H9 (cell line): ENCODE measurements at regions not wholly inside any gene's neighbourhood (a gene's known extent, or its start where the extent isn't known, plus 50 kb on each side); places are given as distances from the start of the nearest gene placed in this dataset.

Experiments used
- DNase-seq: peaks from one replicate; pipeline ENCODE4 v3.0.0-alpha.2; 2017
- H2AFZ ChIP-seq: one replicate; pipeline ENCODE4 v1.6.1; 2013; ENCODE audit warnings: mild to moderate bottlenecking, low read length, control low read depth, moderate library complexity
- H2AK5ac ChIP-seq: 2 replicates; pipeline ENCODE4 v1.6.1; 2013; ENCODE audit warnings: low read length, control low read depth, mixed read lengths; ENCODE audit not compliant: insufficient read length
- H2BK120ac ChIP-seq: one replicate; pipeline ENCODE4 v1.6.1; 2013; ENCODE audit warnings: low read depth, mild to moderate bottlenecking, low read length, control low read depth, inconsistent platforms; ENCODE audit not compliant: poor library complexity, severe bottlenecking
- H2BK12ac ChIP-seq: 2 replicates; pipeline ENCODE4 v1.6.1; 2013; ENCODE audit warnings: low read length, control low read depth, mixed read lengths, low read depth; ENCODE audit not compliant: insufficient read length
- H2BK15ac ChIP-seq: 2 replicates; pipeline ENCODE4 v1.6.1; 2013; ENCODE audit warnings: low read depth, low read length, control low read depth
- H2BK20ac ChIP-seq: one replicate; pipeline ENCODE4 v1.6.1; 2013; ENCODE audit warnings: low read depth, mild to moderate bottlenecking, low read length, control low read depth, inconsistent platforms; ENCODE audit not compliant: poor library complexity, severe bottlenecking
- H2BK5ac ChIP-seq: 2 replicates; pipeline ENCODE4 v1.6.1; 2013; ENCODE audit warnings: low read length, control low read depth, mixed read lengths; ENCODE audit not compliant: insufficient read length
- H3K14ac ChIP-seq: 2 replicates; pipeline ENCODE4 v1.6.1; 2013; ENCODE audit warnings: low read length, control low read depth; ENCODE audit not compliant: insufficient read depth
- H3K18ac ChIP-seq: 2 replicates; pipeline ENCODE4 v1.6.1; 2013; ENCODE audit warnings: low read depth, mild to moderate bottlenecking, mixed read lengths, low read length, control low read depth; ENCODE audit not compliant: insufficient read length
- H3K23ac ChIP-seq: 2 replicates; pipeline ENCODE4 v1.6.1; 2013; ENCODE audit warnings: low read length, control low read depth, mixed read lengths, low read depth; ENCODE audit not compliant: insufficient read length
- H3K23me2 ChIP-seq: 2 replicates; pipeline ENCODE4 v1.6.1; 2013; ENCODE audit warnings: low read depth, mild to moderate bottlenecking, mixed read lengths, low read length, control low read depth; ENCODE audit not compliant: insufficient read length, poor library complexity, severe bottlenecking
- H3K27ac ChIP-seq: 2 replicates; pipeline ENCODE4 v1.5.1; 2013; ENCODE audit warnings: low read length, control low read depth, mixed read lengths, low read depth; ENCODE audit not compliant: insufficient read length
- H3K27me3 ChIP-seq: 2 replicates; pipeline ENCODE4 v1.6.1; 2013; ENCODE audit warnings: low read length, control low read depth, inconsistent platforms; ENCODE audit not compliant: insufficient read depth
- H3K4ac ChIP-seq: 2 replicates; pipeline ENCODE4 v1.6.1; 2013; ENCODE audit warnings: low read depth, mild to moderate bottlenecking, control low read depth, inconsistent platforms, low read length, moderate library complexity
- H3K4me1 ChIP-seq: 2 replicates; pipeline ENCODE4 v1.6.1; 2013; ENCODE audit warnings: low read length, control low read depth, inconsistent platforms; ENCODE audit not compliant: insufficient read depth
- H3K4me2 ChIP-seq: 2 replicates; pipeline ENCODE4 v1.6.1; 2013; ENCODE audit warnings: low read length, control low read depth, mixed read lengths; ENCODE audit not compliant: insufficient read length, insufficient read depth
- H3K56ac ChIP-seq: 2 replicates; pipeline ENCODE4 v1.6.1; 2013; ENCODE audit warnings: low read depth, mild to moderate bottlenecking, mixed read lengths, low read length, control low read depth; ENCODE audit not compliant: insufficient read length
- H3K79me1 ChIP-seq: 2 replicates; pipeline ENCODE4 v1.6.1; 2013; ENCODE audit warnings: low read depth, mild to moderate bottlenecking, moderate library complexity, low read length, control low read depth, inconsistent platforms; ENCODE audit not compliant: insufficient read depth, poor library complexity, severe bottlenecking
- H3K79me2 ChIP-seq: 2 replicates; pipeline ENCODE4 v1.6.1; 2013; ENCODE audit warnings: low read length, control low read depth, inconsistent platforms; ENCODE audit not compliant: insufficient read depth
- H3K9ac ChIP-seq: 2 replicates; pipeline ENCODE4 v1.6.1; 2013; ENCODE audit warnings: low read length, control low read depth, mixed read lengths; ENCODE audit not compliant: insufficient read length; ENCODE audit errors: extremely low read depth
- H3K9me3 ChIP-seq: one replicate; pipeline ENCODE4 v1.6.1; 2013; ENCODE audit warnings: low read depth, low read length, inconsistent platforms; ENCODE audit not compliant: control insufficient read depth
- H3T11ph ChIP-seq: one replicate; pipeline ENCODE4 v1.6.1; 2013; ENCODE audit warnings: mild to moderate bottlenecking, low read length, control low read depth, inconsistent platforms
- H4K20me1 ChIP-seq: one replicate; pipeline ENCODE4 v1.6.1; 2013; ENCODE audit not compliant: control insufficient read depth, insufficient read length, insufficient read depth
- H4K5ac ChIP-seq: 2 replicates; pipeline ENCODE4 v1.6.1; 2013; ENCODE audit warnings: low read depth, mild to moderate bottlenecking, mixed read lengths, low read length, control low read depth; ENCODE audit not compliant: insufficient read length
- H4K8ac ChIP-seq: replicated peaks from 2 replicates; pipeline ENCODE4 v1.6.1; 2013; ENCODE audit warnings: low read length, control low read depth, mixed read lengths, low read depth; ENCODE audit not compliant: insufficient read length
- H4K91ac ChIP-seq: 2 replicates; pipeline ENCODE4 v1.6.1; 2013; ENCODE audit warnings: low read depth, mild to moderate bottlenecking, moderate library complexity, mixed read lengths, low read length, control low read depth; ENCODE audit not compliant: insufficient read length
- H3K27ac Mint-ChIP-seq, 3 experiments: 2 replicates in 2 of 3; 3 replicates in 1 of 3; pipeline ENCODE4 v1.8.0; 2020 to 2021; ENCODE audit warnings: mixed read lengths in 3 of 3, mild to moderate bottlenecking in 1 of 3, moderate library complexity in 1 of 3
- H3K27me3 Mint-ChIP-seq: 2 replicates; pipeline ENCODE4 v1.8.0; 2021; ENCODE audit warnings: low read depth, mild to moderate bottlenecking, moderate library complexity, mixed read lengths
- H3K36me3 Mint-ChIP-seq, 3 experiments: 2 replicates in 2 of 3; 3 replicates in 1 of 3; pipeline ENCODE4 v1.8.0; 2020 to 2021; ENCODE audit warnings: low read depth in 3 of 3, mixed read lengths in 3 of 3; ENCODE audit not compliant: insufficient read depth in 1 of 3
- H3K4me1 Mint-ChIP-seq, 2 experiments: 2 replicates each; pipeline ENCODE4 v1.8.0; 2020; ENCODE audit warnings: mixed read lengths in 2 of 2
- H3K4me3 Mint-ChIP-seq, 2 experiments: 2 replicates in 1 of 2; 3 replicates in 1 of 2; pipeline ENCODE4 v1.8.0; 2020 to 2021; ENCODE audit warnings: mild to moderate bottlenecking in 2 of 2, mixed read lengths in 2 of 2, moderate library complexity in 1 of 2
- H3K9me3 Mint-ChIP-seq, 2 experiments: 2 replicates in 1 of 2; 3 replicates in 1 of 2; pipeline ENCODE4 v1.8.0; 2020; ENCODE audit warnings: mild to moderate bottlenecking in 2 of 2, mixed read lengths in 2 of 2, moderate library complexity in 1 of 2
- CTCF ChIP-seq: fragments of 200-600 bp; sonication (generic); conservative IDR thresholded peaks from 3 replicates; pipeline ENCODE4 v1.8.0; 2021; ENCODE audit warnings: antibody characterized with exemption, mild to moderate bottlenecking

- Histone ChIP-seq H3K79me2 (no peaks in the 10 kb centered on the region), H3T11ph (no peak overlapping the region), H3K4me2 (no peak overlapping the region), H3K27me3 (no peaks in the 10 kb centered on the region), H3K4me1 (no peaks in the 10 kb centered on the region), H2BK20ac (no peak overlapping the region), H3K23ac (no peak overlapping the region), H3K18ac (no peak overlapping the region), H2BK5ac (no peak overlapping the region), H2AK5ac (no peak overlapping the region), H3K9me3 (no peaks in the 10 kb centered on the region), H2BK120ac (no peak overlapping the region), H4K91ac (no peak overlapping the region), H3K9ac (no peak overlapping the region), H3K23me2 (no peaks in the 10 kb centered on the region), H4K5ac (no peak overlapping the region), H3K14ac (no peak overlapping the region), H2BK12ac (no peak overlapping the region), H2AFZ (no peak overlapping the region), H3K56ac (no peak overlapping the region), H4K8ac (no peak overlapping the region), H3K27ac (no peak overlapping the region), H4K20me1 (no peaks in the 10 kb centered on the region), H3K4ac (no peak overlapping the region), H3K79me1 (no peaks in the 10 kb centered on the region), H2BK15ac (no peak overlapping the region)
- Mint-ChIP-seq H3K9me3 (no peaks in the 10 kb centered on the region; a peak in 1 of 5 replicates), H3K36me3 (no peaks in the 10 kb centered on the region), H3K4me1 (no peaks in the 10 kb centered on the region), H3K4me3 (no peak overlapping the region), H3K27me3 (no peaks in the 10 kb centered on the region), H3K27ac (no peak overlapping the region)
- no peak for TF ChIP-seq CTCF
- no peak for DNase-seq
Measured at GRCh38 chr13:74931698-74932433, 550.1 kb downstream of the TBC1D4 start.
